AG09309 (cell line): ENCODE measurements at regions not wholly inside any gene's neighbourhood (a gene's known extent, or its start where the extent isn't known, plus 50 kb on each side); places are given as distances from the start of the nearest gene placed in this dataset.

Experiments
- DNase-seq: peaks from one replicate; pipeline ENCODE4 v3.0.0-alpha.2; 2010; ENCODE audit warnings: low read depth
- H3K4me3 ChIP-seq: 2 replicates; pipeline ENCODE4 v1.5.1; 2011; ENCODE audit warnings: mild to moderate bottlenecking, low read depth, low read length, moderate library complexity; ENCODE audit not compliant: control insufficient read depth
- CTCF ChIP-seq: IDR thresholded peaks from 2 replicates; pipeline ENCODE4 v1.5.1; 2011; ENCODE audit warnings: mild to moderate bottlenecking, low read depth, low read length, inconsistent platforms; ENCODE audit not compliant: insufficient read depth, control insufficient read depth; ENCODE audit errors: missing control alignments

GRCh38 chr15:49706805-49707204, 86.0 kb downstream of the DTWD1 start:
- no peak for TF ChIP-seq CTCF
- DNase-seq, result no peak
- H3K4me3 ChIP-seq, result no peak overlapping the region

GRCh38 chr15:49707598-49707997, 86.8 kb downstream of the DTWD1 start:
- no peak for DNase-seq
- TF ChIP-seq CTCF, result no peak
- no peak overlapping the region for H3K4me3 ChIP-seq

GRCh38 chr15:49709646-49710214, 88.9 kb downstream of the DTWD1 start:
- H3K4me3 ChIP-seq, result no peak overlapping the region
- TF ChIP-seq CTCF, result no peak
- no peak for DNase-seq

- no peak for DNase-seq
- H3K4me3 ChIP-seq, result no peak overlapping the region
- TF ChIP-seq CTCF, result no peak
These were observed 91.3 kb downstream of the DTWD1 start for GRCh38 chr15:49712162-49712561.

GRCh38 chr15:49712846-49713450, 92.1 kb downstream of the DTWD1 start:
- TF ChIP-seq CTCF, result no peak
- no peak overlapping the region for H3K4me3 ChIP-seq
- DNase-seq, result no peak

GRCh38 chr15:49715211-49715610, 94.4 kb downstream of the DTWD1 start:
- H3K4me3 ChIP-seq, result no peak overlapping the region
- no peak for DNase-seq
- TF ChIP-seq CTCF, result no peak

- no peak for TF ChIP-seq CTCF
- no peak for DNase-seq
- no peak overlapping the region for H3K4me3 ChIP-seq
These were observed 94.9 kb downstream of the DTWD1 start for GRCh38 chr15:49715701-49716100.
